MCF 10A (cell line): ENCODE measurements at regions not wholly inside any gene's neighbourhood (a gene's known extent, or its start where the extent isn't known, plus 50 kb on each side); places are given as distances from the start of the nearest gene placed in this dataset.
A peak's percentile ranks its signal among the peaks of the same experiment; 100 is the strongest.

ENCODE experiments used
- BruUV-seq: library from RNA; stranded (reverse); fragments of 400-500 nt; replicated peaks from 2 replicates; lab custom pipeline; 2021; lab: Mats Ljungman, UMichigan
- CTCF ChIA-PET: fragments of 300-600 bp; sonication (Branson Sonifier 250); formaldehyde crosslinking; extraction: SDS; loops from one replicate; lab custom pipeline; 2021; ENCODE audit warnings: antibody characterized with exemption, inconsistent platforms; lab: Yijun Ruan, JAX
- POLR2A ChIA-PET: fragments of 300-600, 350-650 bp; sonication (Branson Sonifier 250); formaldehyde crosslinking; extraction: SDS; loops from one replicate; lab custom pipeline; 2020; ENCODE audit warnings: antibody characterized with exemption, inconsistent platforms; lab: Yijun Ruan, JAX
- DNase-seq: peaks from one replicate; pipeline ENCODE4 v3.0.0-alpha.2; 2018; ENCODE audit not compliant: unreplicated experiment
- H3K27ac Mint-ChIP-seq: one replicate; pipeline ENCODE4 v1.8.0; 2022; ENCODE audit warnings: mild to moderate bottlenecking, low read depth, mixed read lengths; ENCODE audit not compliant: unreplicated experiment
- H3K27me3 Mint-ChIP-seq: one replicate; pipeline ENCODE4 v1.8.0; 2022; ENCODE audit warnings: mixed read lengths; ENCODE audit not compliant: insufficient read depth, unreplicated experiment
- H3K36me3 Mint-ChIP-seq: one replicate; pipeline ENCODE4 v1.8.0; 2022; ENCODE audit warnings: mild to moderate bottlenecking, moderate library complexity, mixed read lengths; ENCODE audit not compliant: insufficient read depth, unreplicated experiment
- H3K4me1 Mint-ChIP-seq: one replicate; pipeline ENCODE4 v1.8.0; 2022; ENCODE audit warnings: mixed read lengths; ENCODE audit not compliant: insufficient read depth, unreplicated experiment
- H3K4me3 Mint-ChIP-seq: one replicate; pipeline ENCODE4 v1.8.0; 2022; ENCODE audit warnings: mild to moderate bottlenecking, moderate library complexity, mixed read lengths; ENCODE audit not compliant: unreplicated experiment
- H3K9me3 Mint-ChIP-seq: one replicate; pipeline ENCODE4 v1.8.0; 2022; ENCODE audit warnings: mixed read lengths; ENCODE audit not compliant: unreplicated experiment
- CTCF ChIP-seq: fragments of 200-600 bp; IDR thresholded peaks from one replicate; pipeline ENCODE4 v1.8.0; 2022; ENCODE audit warnings: antibody characterized with exemption, mild to moderate bottlenecking; ENCODE audit not compliant: unreplicated experiment
- intact Hi-C: fragments of 100-400 bp; cut with micrococcal nuclease; formaldehyde crosslinking; loops from 2 replicates; pipeline ENCODE4 v1.14.1; 2022

GRCh38 chr12:89069431-89069830 is 282.9 kb downstream of the DUSP6 start:
- ChIA-PET POLR2A (no interaction called here), CTCF (interaction anchor here (0.6 to 1.1 kb wide), 2 partner anchors 18 to 1629 kb away, joined by 3 to 5 read pairs; no protein-coding TSS in a partner anchor)
- Mint-ChIP-seq H3K27me3 (no peaks in the 10 kb centered on the region), H3K4me3 (no peak overlapping the region), H3K36me3 (peaks cover 6% of the 10 kb centered on the region), H3K9me3 (no peaks in the 10 kb centered on the region), H3K4me1 (peaks cover 19% of the 10 kb centered on the region), H3K27ac (no peak overlapping the region)
- no peak for DNase-seq
- intact Hi-C loops, result no loop called here
- no peak for TF ChIP-seq CTCF
- no TSS peak for BruUV-seq

- POLR2A ChIA-PET, result interaction anchor here (0.6 kb wide), 1 partner anchor 35 kb away, joined by 3 read pairs; no protein-coding TSS in a partner anchor
- H3K27me3 Mint-ChIP-seq, result no peaks in the 10 kb centered on the region
- peak; percentile 65 for DNase-seq
- peaks cover 27% of the 10 kb centered on the region for H3K4me1 Mint-ChIP-seq
- H3K27ac Mint-ChIP-seq, result peak overlapping the region; percentile 73
- intact Hi-C loops, result no loop called here
- H3K36me3 Mint-ChIP-seq, result peaks cover 8% of the 10 kb centered on the region
- H3K9me3 Mint-ChIP-seq, result no peaks in the 10 kb centered on the region
- TF ChIP-seq CTCF, result no peak
- H3K4me3 Mint-ChIP-seq, result no peak overlapping the region
- BruUV-seq, result no TSS peak
- CTCF ChIA-PET, result no interaction called here
Measured at GRCh38 chr12:89067421-89068187, 284.7 kb downstream of the DUSP6 start.

GRCh38 chr12:89064780-89065179 is 287.5 kb downstream of the DUSP6 start:
- intact Hi-C loops, result no loop called here

More at GRCh38 chr12:89064780-89065179, 287.5 kb downstream of the DUSP6 start:
- Mint-ChIP-seq H3K36me3 (peaks cover 7% of the 10 kb centered on the region), H3K27ac (no peak overlapping the region), H3K27me3 (no peaks in the 10 kb centered on the region), H3K4me3 (no peak overlapping the region), H3K4me1 (peaks cover 27% of the 10 kb centered on the region), H3K9me3 (no peaks in the 10 kb centered on the region)
- BruUV-seq, result no TSS peak
- POLR2A ChIA-PET, result interaction anchor here (0.7 to 2.6 kb wide), 11 partner anchors 9 to 289 kb away, joined by 3 to 18 read pairs (median 3); partner anchors contain the start of gene DUSP6
- TF ChIP-seq CTCF, result no peak
- CTCF ChIA-PET, result interaction anchor here (0.7 to 1.1 kb wide), 4 partner anchors 12 to 69 kb away, joined by 3 to 5 read pairs (median 3); no protein-coding TSS in a partner anchor
- peak; percentile 80 for DNase-seq
